HEK293 (cell line): ENCODE measurements at regions not wholly inside any gene's neighbourhood (a gene's known extent, or its start where the extent isn't known, plus 50 kb on each side); places are given as distances from the start of the nearest gene placed in this dataset.

ENCODE experiments used
- CTCF ChIA-PET: fragments of 350-600 bp; formaldehyde crosslinking; extraction: SDS; loops from one replicate; lab custom pipeline; 2021; ENCODE audit warnings: antibody characterized with exemption; lab: Yijun Ruan, JAX
- POLR2A ChIA-PET: fragments of 300-600 bp; formaldehyde crosslinking; extraction: SDS; loops from one replicate; lab custom pipeline; 2020; ENCODE audit warnings: antibody characterized with exemption, inconsistent platforms; lab: Yijun Ruan, JAX
- H3K27ac ChIP-seq: fragments of 200-500 bp; sonication (Bioruptor generic); 2 replicates; pipeline ENCODE4 v1.5.1; 2014; ENCODE audit warnings: low read depth, low read length, control low read depth, inconsistent platforms; ENCODE audit errors: extremely low read depth
- H3K36me3 ChIP-seq, 2 experiments: fragments of 200-500 bp in 1 of 2; sonication (Bioruptor generic) in 1 of 2; 1 replicate in 1 of 2; 2 replicates in 1 of 2; pipeline ENCODE4 v1.5.1; 2014 to 2017; ENCODE audit warnings: inconsistent platforms in 2 of 2, low read length in 2 of 2; ENCODE audit not compliant: control insufficient read depth in 2 of 2, insufficient read depth in 1 of 2
- H3K4me1 ChIP-seq: fragments of 200-500 bp; sonication (Bioruptor generic); 2 replicates; pipeline ENCODE4 v1.5.1; 2014; ENCODE audit warnings: mild to moderate bottlenecking, low read length, inconsistent platforms; ENCODE audit not compliant: control insufficient read depth, insufficient read depth
- H3K4me3 ChIP-seq: 2 replicates; pipeline ENCODE4 v1.5.1; 2011; ENCODE audit warnings: low read depth, mild to moderate bottlenecking, control low read depth, low read length, moderate library complexity
- H3K9me3 ChIP-seq: fragments of 200-500 bp; sonication (Bioruptor generic); 2 replicates; pipeline ENCODE4 v1.5.1; 2014; ENCODE audit warnings: low read depth, low read length, inconsistent platforms; ENCODE audit not compliant: control insufficient read depth, insufficient read depth
- KLF10 ChIP-seq: fragments of 450-650 bp; IDR thresholded peaks from 2 replicates; pipeline ENCODE4 v1.5.1; 2018; ENCODE audit warnings: missing biosample characterization, mild to moderate bottlenecking, missing genetic modification characterization
- MZF1 ChIP-seq: fragments of 450-650 bp; formaldehyde crosslinking; IDR thresholded peaks from 2 replicates; pipeline ENCODE4 v1.5.1; 2017; ENCODE audit warnings: missing biosample characterization, missing genetic modification characterization, borderline replicate concordance
- OSR2 ChIP-seq: fragments of 450-650 bp; formaldehyde crosslinking; IDR thresholded peaks from 2 replicates; pipeline ENCODE4 v1.5.1; 2016; ENCODE audit warnings: missing biosample characterization, missing genetic modification characterization
- ZNF132 ChIP-seq: fragments of 450-650 bp; formaldehyde crosslinking; IDR thresholded peaks from 2 replicates; pipeline ENCODE4 v1.5.1; 2017; ENCODE audit warnings: missing biosample characterization, missing genetic modification characterization, borderline replicate concordance
- ZNF184 ChIP-seq: fragments of 450-650 bp; IDR thresholded peaks from 2 replicates; pipeline ENCODE4 v1.5.1; 2018; ENCODE audit warnings: missing biosample characterization, mild to moderate bottlenecking, missing genetic modification characterization
- ZNF274 ChIP-seq, 2 experiments: fragments of 200-500 bp in 1 of 2; fragments of 450-650 bp in 1 of 2; sonication (Bioruptor generic) in 1 of 2; formaldehyde crosslinking in 1 of 2; IDR thresholded peaks; 2 replicates each; pipeline versions ENCODE4 v1.5.1 to v1.6.1; 2014 to 2016; ENCODE audit warnings: borderline replicate concordance in 1 of 2, inconsistent platforms in 1 of 2, low read length in 1 of 2, missing biosample characterization in 1 of 2, missing genetic modification characterization in 1 of 2
- ZNF426 ChIP-seq: fragments of 450-650 bp; formaldehyde crosslinking; IDR thresholded peaks from 2 replicates; pipeline ENCODE4 v1.5.1; 2017; ENCODE audit warnings: missing biosample characterization, missing genetic modification characterization, mild to moderate bottlenecking, inconsistent platforms, moderate library complexity
- ZNF514 ChIP-seq: fragments of 450-650 bp; formaldehyde crosslinking; IDR thresholded peaks from 2 replicates; pipeline ENCODE4 v1.5.1; 2016; ENCODE audit warnings: missing biosample characterization, missing genetic modification characterization
- ZNF530 ChIP-seq: fragments of 450-650 bp; formaldehyde crosslinking; IDR thresholded peaks from 2 replicates; pipeline ENCODE4 v1.5.1; 2016; ENCODE audit warnings: low read depth, missing biosample characterization, missing genetic modification characterization
- ZNF560 ChIP-seq: fragments of 450-650 bp; formaldehyde crosslinking; IDR thresholded peaks from 2 replicates; pipeline ENCODE4 v1.5.1; 2017; ENCODE audit warnings: missing biosample characterization, missing genetic modification characterization, borderline replicate concordance
- ZNF623 ChIP-seq: fragments of 450-650 bp; formaldehyde crosslinking; IDR thresholded peaks from 2 replicates; pipeline ENCODE4 v1.5.1; 2016; ENCODE audit warnings: missing biosample characterization, missing genetic modification characterization
- ZNF792 ChIP-seq: fragments of 450-650 bp; formaldehyde crosslinking; IDR thresholded peaks from 2 replicates; pipeline ENCODE4 v1.5.1; 2016; ENCODE audit warnings: missing biosample characterization, missing genetic modification characterization
- ZNF843 ChIP-seq: fragments of 450-650 bp; formaldehyde crosslinking; IDR thresholded peaks from 2 replicates; pipeline ENCODE4 v1.5.1; 2016; ENCODE audit warnings: missing biosample characterization, missing genetic modification characterization
- TF ChIP-seq, protein P1 (sequence below): fragments of 450-650 bp; formaldehyde crosslinking; IDR thresholded peaks from 2 replicates; pipeline ENCODE4 v1.5.1; 2016; ENCODE audit warnings: missing biosample characterization, missing genetic modification characterization, borderline replicate concordance
- TF ChIP-seq, protein P2 (sequence below): fragments of 450-650 bp; formaldehyde crosslinking; IDR thresholded peaks from 2 replicates; pipeline ENCODE4 v1.5.1; 2016; ENCODE audit warnings: missing biosample characterization, missing genetic modification characterization
- TF ChIP-seq, protein P3 (sequence below): fragments of 450-650 bp; formaldehyde crosslinking; IDR thresholded peaks from 2 replicates; pipeline ENCODE4 v1.5.1; 2017; ENCODE audit warnings: missing biosample characterization, missing genetic modification characterization
- TF ChIP-seq, protein P4 (sequence below): fragments of 450-650 bp; formaldehyde crosslinking; IDR thresholded peaks from 2 replicates; pipeline ENCODE4 v1.5.1; 2016; ENCODE audit warnings: missing biosample characterization, missing genetic modification characterization
- TF ChIP-seq, protein P5 (sequence below): fragments of 450-650 bp; formaldehyde crosslinking; IDR thresholded peaks from 2 replicates; pipeline ENCODE4 v1.5.1; 2017; ENCODE audit warnings: missing biosample characterization, missing genetic modification characterization

DNA sequence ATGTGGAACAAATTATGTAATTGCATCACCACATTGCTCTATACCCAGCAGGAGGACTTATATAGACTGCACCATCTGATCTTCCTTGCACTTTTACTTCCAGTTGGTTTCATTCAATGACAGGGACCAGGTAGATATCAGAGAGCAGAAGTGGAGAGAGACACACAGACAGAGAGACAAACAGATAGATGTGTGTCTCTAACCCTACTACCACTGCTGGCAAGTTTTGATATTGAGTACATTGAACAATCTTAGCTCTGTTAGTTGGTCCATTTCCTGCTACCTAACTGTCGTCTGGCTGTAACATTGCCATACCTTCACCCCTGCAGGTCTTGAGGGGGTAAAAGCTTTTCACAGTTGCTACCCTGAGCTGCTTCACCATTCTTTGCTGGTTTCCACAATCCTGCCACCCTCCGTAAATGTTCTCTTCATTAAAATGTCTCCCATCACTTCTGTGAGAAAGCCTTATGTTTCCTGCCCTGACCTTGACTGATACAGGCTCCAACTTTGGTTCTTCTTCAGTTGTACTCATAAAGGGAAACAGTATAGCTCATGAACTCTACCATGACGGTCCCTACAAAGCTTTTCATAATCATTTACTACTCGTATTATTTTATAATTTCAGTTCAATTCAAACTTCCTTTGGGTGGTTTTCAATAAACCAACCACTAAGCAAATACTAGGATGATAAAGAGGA lies 62.3 kb upstream of the ITGA4 start:
- H3K4me3 ChIP-seq, result no peak overlapping the region
- peaks cover 13% of the 10 kb centered on the region for H3K4me1 ChIP-seq
- TF ChIP-seq, protein P1, sequence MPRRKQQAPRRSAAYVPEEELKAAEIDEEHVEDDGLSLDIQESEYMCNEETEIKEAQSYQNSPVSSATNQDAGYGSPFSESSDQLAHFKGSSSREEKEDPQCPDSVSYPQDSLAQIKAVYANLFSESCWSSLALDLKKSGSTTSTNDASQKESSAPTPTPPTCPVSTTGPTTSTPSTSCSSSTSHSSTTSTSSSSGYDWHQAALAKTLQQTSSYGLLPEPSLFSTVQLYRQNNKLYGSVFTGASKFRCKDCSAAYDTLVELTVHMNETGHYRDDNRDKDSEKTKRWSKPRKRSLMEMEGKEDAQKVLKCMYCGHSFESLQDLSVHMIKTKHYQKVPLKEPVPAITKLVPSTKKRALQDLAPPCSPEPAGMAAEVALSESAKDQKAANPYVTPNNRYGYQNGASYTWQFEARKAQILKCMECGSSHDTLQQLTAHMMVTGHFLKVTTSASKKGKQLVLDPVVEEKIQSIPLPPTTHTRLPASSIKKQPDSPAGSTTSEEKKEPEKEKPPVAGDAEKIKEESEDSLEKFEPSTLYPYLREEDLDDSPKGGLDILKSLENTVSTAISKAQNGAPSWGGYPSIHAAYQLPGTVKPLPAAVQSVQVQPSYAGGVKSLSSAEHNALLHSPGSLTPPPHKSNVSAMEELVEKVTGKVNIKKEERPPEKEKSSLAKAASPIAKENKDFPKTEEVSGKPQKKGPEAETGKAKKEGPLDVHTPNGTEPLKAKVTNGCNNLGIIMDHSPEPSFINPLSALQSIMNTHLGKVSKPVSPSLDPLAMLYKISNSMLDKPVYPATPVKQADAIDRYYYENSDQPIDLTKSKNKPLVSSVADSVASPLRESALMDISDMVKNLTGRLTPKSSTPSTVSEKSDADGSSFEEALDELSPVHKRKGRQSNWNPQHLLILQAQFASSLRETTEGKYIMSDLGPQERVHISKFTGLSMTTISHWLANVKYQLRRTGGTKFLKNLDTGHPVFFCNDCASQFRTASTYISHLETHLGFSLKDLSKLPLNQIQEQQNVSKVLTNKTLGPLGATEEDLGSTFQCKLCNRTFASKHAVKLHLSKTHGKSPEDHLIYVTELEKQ, result no peak
- no peak for TF ChIP-seq ZNF843 (tag by site-specific recombination)
- TF ChIP-seq, protein P2, sequence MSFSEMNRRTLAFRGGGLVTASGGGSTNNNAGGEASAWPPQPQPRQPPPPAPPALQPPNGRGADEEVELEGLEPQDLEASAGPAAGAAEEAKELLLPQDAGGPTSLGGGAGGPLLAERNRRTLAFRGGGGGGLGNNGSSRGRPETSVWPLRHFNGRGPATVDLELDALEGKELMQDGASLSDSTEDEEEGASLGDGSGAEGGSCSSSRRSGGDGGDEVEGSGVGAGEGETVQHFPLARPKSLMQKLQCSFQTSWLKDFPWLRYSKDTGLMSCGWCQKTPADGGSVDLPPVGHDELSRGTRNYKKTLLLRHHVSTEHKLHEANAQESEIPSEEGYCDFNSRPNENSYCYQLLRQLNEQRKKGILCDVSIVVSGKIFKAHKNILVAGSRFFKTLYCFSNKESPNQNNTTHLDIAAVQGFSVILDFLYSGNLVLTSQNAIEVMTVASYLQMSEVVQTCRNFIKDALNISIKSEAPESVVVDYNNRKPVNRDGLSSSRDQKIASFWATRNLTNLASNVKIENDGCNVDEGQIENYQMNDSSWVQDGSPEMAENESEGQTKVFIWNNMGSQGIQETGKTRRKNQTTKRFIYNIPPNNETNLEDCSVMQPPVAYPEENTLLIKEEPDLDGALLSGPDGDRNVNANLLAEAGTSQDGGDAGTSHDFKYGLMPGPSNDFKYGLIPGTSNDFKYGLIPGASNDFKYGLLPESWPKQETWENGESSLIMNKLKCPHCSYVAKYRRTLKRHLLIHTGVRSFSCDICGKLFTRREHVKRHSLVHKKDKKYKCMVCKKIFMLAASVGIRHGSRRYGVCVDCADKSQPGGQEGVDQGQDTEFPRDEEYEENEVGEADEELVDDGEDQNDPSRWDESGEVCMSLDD (tag by site-specific recombination), result no peak
- TF ChIP-seq, protein P3, sequence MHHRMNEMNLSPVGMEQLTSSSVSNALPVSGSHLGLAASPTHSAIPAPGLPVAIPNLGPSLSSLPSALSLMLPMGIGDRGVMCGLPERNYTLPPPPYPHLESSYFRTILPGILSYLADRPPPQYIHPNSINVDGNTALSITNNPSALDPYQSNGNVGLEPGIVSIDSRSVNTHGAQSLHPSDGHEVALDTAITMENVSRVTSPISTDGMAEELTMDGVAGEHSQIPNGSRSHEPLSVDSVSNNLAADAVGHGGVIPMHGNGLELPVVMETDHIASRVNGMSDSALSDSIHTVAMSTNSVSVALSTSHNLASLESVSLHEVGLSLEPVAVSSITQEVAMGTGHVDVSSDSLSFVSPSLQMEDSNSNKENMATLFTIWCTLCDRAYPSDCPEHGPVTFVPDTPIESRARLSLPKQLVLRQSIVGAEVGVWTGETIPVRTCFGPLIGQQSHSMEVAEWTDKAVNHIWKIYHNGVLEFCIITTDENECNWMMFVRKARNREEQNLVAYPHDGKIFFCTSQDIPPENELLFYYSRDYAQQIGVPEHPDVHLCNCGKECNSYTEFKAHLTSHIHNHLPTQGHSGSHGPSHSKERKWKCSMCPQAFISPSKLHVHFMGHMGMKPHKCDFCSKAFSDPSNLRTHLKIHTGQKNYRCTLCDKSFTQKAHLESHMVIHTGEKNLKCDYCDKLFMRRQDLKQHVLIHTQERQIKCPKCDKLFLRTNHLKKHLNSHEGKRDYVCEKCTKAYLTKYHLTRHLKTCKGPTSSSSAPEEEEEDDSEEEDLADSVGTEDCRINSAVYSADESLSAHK (tag by site-specific recombination), result no peak
- TF ChIP-seq, protein P4, sequence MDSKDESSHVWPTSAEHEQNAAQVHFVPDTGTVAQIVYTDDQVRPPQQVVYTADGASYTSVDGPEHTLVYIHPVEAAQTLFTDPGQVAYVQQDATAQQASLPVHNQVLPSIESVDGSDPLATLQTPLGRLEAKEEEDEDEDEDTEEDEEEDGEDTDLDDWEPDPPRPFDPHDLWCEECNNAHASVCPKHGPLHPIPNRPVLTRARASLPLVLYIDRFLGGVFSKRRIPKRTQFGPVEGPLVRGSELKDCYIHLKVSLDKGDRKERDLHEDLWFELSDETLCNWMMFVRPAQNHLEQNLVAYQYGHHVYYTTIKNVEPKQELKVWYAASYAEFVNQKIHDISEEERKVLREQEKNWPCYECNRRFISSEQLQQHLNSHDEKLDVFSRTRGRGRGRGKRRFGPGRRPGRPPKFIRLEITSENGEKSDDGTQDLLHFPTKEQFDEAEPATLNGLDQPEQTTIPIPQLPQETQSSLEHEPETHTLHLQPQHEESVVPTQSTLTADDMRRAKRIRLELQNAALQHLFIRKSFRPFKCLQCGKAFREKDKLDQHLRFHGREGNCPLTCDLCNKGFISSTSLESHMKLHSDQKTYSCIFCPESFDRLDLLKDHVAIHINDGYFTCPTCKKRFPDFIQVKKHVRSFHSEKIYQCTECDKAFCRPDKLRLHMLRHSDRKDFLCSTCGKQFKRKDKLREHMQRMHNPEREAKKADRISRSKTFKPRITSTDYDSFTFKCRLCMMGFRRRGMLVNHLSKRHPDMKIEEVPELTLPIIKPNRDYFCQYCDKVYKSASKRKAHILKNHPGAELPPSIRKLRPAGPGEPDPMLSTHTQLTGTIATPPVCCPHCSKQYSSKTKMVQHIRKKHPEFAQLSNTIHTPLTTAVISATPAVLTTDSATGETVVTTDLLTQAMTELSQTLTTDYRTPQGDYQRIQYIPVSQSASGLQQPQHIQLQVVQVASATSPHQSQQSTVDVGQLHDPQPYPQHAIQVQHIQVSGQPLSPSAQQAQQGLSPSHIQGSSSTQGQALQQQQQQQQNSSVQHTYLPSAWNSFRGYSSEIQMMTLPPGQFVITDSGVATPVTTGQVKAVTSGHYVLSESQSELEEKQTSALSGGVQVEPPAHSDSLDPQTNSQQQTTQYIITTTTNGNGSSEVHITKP, result peak; percentile 74
- TF ChIP-seq ZNF514, result no peak
- no peak for TF ChIP-seq ZNF560 (tag by site-specific recombination)
- no peaks in the 10 kb centered on the region for H3K36me3 ChIP-seq
- H3K9me3 ChIP-seq, result no peaks in the 10 kb centered on the region
- H3K27ac ChIP-seq, result no peak overlapping the region
- ChIA-PET CTCF (interaction anchor here (0.5 to 0.8 kb wide), 2 partner anchors 144 to 312 kb away, joined by 3 read pairs; no protein-coding TSS in a partner anchor), POLR2A (no interaction called here)

DNA sequence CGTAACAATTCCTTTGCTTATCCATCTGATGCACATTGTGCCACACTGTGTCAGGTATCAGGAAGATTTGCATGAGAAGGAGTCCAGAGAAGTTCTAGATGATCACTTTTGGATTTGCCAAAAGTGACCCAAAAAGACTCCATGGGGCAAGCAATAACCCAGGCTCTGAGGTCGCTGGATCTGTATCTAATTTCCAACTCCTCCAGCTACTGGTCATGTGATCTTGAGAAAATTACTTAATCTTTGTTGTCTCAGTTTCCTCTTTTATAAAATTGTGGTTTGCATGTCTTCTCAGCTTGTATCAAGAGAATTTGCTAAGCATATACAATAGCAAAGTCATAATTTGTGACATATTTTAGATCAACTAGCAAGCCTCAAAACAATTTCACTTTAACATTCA lies 61.3 kb upstream of the ITGA4 start:
- POLR2A ChIA-PET, result interaction anchor here (0.5 kb wide), 1 partner anchor 1712 kb away, joined by 3 read pairs; no protein-coding TSS in a partner anchor
- no peak overlapping the region for H3K4me3 ChIP-seq
- H3K9me3 ChIP-seq, result no peaks in the 10 kb centered on the region
- no peaks in the 10 kb centered on the region for H3K36me3 ChIP-seq
- H3K4me1 ChIP-seq, result peaks cover 13% of the 10 kb centered on the region
- no peak overlapping the region for H3K27ac ChIP-seq
- CTCF ChIA-PET, result interaction anchor here (0.6 kb wide), 1 partner anchor 291 kb away, joined by 5 read pairs; no protein-coding TSS in a partner anchor
- TF ChIP-seq ZNF184 (no peak), KLF10 (no peak), ZNF530 (tag by site-specific recombination) (no peak), ZNF274 (IDR thresholded peaks at IDR 0.05; ENCODE audit: low read length) (no peak), ZNF274 (tag by site-specific recombination; IDR thresholded peaks at IDR 0.05; ENCODE audit: borderline replicate concordance) (no peak), ZNF623 (tag by site-specific recombination) (no peak), MZF1 (no peak), ZNF560 (tag by site-specific recombination) (no peak), ZNF426 (tag by site-specific recombination) (no peak), ZNF132 (tag by site-specific recombination) (no peak), OSR2 (tag by site-specific recombination) (no peak), ZNF792 (no peak)
- TF ChIP-seq, protein P5, sequence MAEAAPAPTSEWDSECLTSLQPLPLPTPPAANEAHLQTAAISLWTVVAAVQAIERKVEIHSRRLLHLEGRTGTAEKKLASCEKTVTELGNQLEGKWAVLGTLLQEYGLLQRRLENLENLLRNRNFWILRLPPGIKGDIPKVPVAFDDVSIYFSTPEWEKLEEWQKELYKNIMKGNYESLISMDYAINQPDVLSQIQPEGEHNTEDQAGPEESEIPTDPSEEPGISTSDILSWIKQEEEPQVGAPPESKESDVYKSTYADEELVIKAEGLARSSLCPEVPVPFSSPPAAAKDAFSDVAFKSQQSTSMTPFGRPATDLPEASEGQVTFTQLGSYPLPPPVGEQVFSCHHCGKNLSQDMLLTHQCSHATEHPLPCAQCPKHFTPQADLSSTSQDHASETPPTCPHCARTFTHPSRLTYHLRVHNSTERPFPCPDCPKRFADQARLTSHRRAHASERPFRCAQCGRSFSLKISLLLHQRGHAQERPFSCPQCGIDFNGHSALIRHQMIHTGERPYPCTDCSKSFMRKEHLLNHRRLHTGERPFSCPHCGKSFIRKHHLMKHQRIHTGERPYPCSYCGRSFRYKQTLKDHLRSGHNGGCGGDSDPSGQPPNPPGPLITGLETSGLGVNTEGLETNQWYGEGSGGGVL (tag by site-specific recombination), result no peak
